Mesodermal cell (in vitro differentiated cells): ENCODE measurements at regions not wholly inside any gene's neighbourhood (a gene's known extent, or its start where the extent isn't known, plus 50 kb on each side); places are given as distances from the start of the nearest gene placed in this dataset.

ENCODE experiments used
- H3K27ac ChIP-seq: 2 replicates; pipeline ENCODE4 v1.7.0; 2013; ENCODE audit warnings: mild to moderate bottlenecking, low read depth, low read length, moderate library complexity; ENCODE audit not compliant: severe bottlenecking
- H3K36me3 ChIP-seq: 2 replicates; pipeline ENCODE4 v1.7.1; 2013; ENCODE audit warnings: mild to moderate bottlenecking, low read length, moderate library complexity; ENCODE audit not compliant: control insufficient read depth, insufficient read depth
- H3K4me1 ChIP-seq: one replicate; pipeline ENCODE4 v1.7.1; 2013; ENCODE audit warnings: mild to moderate bottlenecking, low read length; ENCODE audit not compliant: insufficient read depth, control insufficient read depth, poor library complexity, severe bottlenecking
- H3K4me3 ChIP-seq: 2 replicates; pipeline ENCODE4 v1.7.0; 2013; ENCODE audit warnings: low read length, control low read depth, mild to moderate bottlenecking; ENCODE audit not compliant: insufficient read depth, poor library complexity, severe bottlenecking; ENCODE audit errors: extremely low read depth
- H3K9me3 ChIP-seq: 2 replicates; pipeline ENCODE4 v1.7.1; 2013; ENCODE audit warnings: mild to moderate bottlenecking, low read length, moderate library complexity; ENCODE audit not compliant: control insufficient read depth
- WGBS, 2 experiments: methylation state at CpG; one replicate each; pipeline ENCODE4 v1.1.5; 2013; ENCODE audit warnings: missing lambda C conversion rate in 2 of 2; ENCODE audit not compliant: insufficient coverage in 2 of 2; 5-methylcytosine and 5-hydroxymethylcytosine counted together

DNA sequence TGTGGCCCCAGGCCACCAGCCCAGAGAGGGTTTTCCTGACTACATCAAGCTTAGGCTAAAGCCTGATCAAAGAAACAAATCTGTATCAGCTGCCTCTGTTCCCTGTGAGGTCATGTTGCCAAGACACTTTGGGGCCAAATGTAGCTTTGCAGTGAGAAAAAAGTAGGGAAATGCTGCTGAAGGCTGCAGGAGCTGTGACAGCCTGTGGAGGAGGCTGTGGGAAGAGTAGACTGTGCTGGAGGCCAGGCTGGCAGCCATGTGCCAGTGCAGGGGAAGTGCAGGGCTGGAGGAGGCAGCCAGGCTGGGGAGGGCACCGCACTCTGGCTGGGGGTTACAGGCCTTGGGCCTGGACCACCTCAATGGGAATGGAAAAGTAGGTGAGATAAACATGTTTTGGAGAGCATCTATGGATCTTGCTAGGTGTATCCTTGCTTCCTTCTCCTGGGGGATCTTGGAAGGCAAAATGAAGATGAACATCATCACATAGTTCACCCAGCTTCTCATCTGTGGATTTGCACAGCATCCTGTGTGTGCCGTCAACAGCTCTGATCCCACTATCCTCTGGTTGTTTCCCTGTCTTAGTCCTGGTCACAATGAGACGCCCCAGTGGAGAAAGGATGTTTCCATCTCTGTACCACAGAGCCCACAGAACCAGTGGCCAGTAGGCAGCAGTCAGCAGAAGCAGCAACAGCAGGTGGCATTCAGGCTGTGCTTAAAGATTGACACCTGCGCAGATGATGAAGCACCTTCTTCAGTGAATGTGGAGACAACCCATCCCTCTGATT lies 103.8 kb upstream of the COPS8 start:
- H3K9me3 ChIP-seq = peaks cover 12% of the 10 kb centered on the region
- H3K4me3 ChIP-seq = no peak overlapping the region
- no peaks in the 10 kb centered on the region for H3K4me1 ChIP-seq
- H3K36me3 ChIP-seq = no peaks in the 10 kb centered on the region
- no peak overlapping the region for H3K27ac ChIP-seq
- WGBS, 2 experiments = 93 to 94% methylated on average over 2 to 4 of the region's 4 CpGs

DNA sequence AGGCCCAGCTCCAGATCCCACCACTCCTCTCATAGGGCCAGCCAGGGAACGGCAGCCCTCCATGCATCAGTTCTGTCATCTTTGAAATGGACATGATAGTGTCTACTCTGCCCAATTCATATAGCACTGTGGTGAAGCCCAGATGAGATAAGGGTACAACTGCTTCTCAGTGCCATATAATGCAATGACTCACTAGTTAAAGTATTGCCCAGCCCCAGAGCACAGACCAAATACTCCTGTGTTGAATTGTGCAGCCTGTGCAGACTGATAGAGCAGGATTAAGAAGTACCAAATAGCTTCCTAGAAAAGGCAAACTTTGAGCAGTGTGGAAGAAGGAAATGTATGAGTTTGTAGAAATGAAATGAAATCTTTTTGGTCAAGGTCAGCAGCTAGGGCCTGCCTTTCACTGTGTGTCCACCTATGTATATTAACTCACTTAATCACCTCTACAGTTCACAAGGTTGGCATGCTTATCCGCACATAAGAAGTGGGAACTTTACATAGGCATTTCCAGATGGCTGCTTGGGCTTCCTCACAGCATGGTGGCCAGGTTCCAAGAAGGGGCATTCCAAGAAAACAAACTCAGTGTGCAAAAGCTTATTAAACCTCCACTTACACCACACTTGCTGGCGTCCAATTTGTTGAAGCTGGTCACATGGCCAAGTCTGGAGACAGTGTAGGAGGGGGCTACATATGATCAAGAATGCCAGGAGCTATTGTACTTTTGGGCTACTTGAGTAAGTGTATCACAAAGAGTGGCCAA lies 102.8 kb upstream of the COPS8 start:
- H3K4me1 ChIP-seq = no peaks in the 10 kb centered on the region
- H3K9me3 ChIP-seq = peaks cover 12% of the 10 kb centered on the region
- no peaks in the 10 kb centered on the region for H3K36me3 ChIP-seq
- WGBS, 2 experiments = 83 to 100% methylated on average over 1 of the region's 3 CpGs
- H3K4me3 ChIP-seq = no peak overlapping the region
- H3K27ac ChIP-seq = no peak overlapping the region

DNA sequence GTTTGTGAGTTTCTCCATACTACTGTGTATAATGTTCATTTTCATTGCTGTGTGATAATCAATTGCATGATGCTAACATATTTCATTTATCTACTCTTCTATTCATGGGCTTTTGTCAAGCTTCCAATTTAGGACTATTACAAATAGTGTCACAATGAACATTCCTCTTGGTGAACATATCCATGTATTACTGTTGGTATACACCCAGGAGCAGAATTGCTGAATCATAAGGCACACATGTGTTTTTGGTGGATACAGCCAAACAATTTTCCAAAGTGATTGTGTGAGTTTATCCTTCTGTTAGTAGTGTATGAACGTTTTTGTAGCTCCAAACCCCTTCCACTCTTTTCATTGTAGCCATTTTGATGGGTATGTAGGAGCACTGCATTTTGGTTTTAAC lies 101.6 kb upstream of the COPS8 start:
- 60% methylated on average over 1 of the region's 1 CpG; no CpG with 5 or more reads in 1 of the 2 experiments for WGBS, 2 experiments
- Histone ChIP-seq H3K4me1 (no peaks in the 10 kb centered on the region), H3K4me3 (no peak overlapping the region), H3K9me3 (peaks cover 12% of the 10 kb centered on the region), H3K36me3 (no peaks in the 10 kb centered on the region), H3K27ac (no peak overlapping the region)

DNA sequence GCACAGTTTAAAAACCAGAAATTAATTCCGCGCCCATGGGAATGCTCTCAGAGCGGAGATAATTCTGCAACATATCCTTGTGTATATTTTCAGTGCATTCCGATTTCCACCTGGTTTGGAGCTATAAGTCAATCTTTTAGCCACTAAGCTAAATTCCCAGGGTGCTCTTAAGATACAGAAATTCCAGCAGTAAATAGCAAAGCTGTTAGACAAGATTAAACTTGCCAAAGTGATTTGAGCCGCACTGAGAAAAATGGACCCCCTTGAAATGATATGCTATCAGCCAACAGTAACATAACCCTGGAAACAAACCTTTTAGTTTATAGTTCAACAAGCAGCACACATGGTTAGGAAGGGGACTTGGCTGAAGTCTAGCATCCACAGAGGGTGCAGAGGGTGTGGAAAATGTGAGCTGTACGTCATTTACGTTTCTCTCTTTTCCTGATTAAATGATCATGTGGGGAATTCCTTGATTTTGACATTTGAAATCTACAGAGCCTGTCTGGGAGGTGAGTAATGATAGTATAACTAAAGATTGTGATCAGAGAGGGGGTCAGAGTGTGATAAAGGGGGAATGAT lies 99.8 kb upstream of the COPS8 start:
- peaks cover 12% of the 10 kb centered on the region for H3K9me3 ChIP-seq
- H3K4me3 ChIP-seq = no peak overlapping the region
- 92 to 99% methylated on average over 6 of the region's 7 CpGs for WGBS, 2 experiments
- no peaks in the 10 kb centered on the region for H3K4me1 ChIP-seq
- H3K27ac ChIP-seq = no peak overlapping the region
- no peaks in the 10 kb centered on the region for H3K36me3 ChIP-seq

DNA sequence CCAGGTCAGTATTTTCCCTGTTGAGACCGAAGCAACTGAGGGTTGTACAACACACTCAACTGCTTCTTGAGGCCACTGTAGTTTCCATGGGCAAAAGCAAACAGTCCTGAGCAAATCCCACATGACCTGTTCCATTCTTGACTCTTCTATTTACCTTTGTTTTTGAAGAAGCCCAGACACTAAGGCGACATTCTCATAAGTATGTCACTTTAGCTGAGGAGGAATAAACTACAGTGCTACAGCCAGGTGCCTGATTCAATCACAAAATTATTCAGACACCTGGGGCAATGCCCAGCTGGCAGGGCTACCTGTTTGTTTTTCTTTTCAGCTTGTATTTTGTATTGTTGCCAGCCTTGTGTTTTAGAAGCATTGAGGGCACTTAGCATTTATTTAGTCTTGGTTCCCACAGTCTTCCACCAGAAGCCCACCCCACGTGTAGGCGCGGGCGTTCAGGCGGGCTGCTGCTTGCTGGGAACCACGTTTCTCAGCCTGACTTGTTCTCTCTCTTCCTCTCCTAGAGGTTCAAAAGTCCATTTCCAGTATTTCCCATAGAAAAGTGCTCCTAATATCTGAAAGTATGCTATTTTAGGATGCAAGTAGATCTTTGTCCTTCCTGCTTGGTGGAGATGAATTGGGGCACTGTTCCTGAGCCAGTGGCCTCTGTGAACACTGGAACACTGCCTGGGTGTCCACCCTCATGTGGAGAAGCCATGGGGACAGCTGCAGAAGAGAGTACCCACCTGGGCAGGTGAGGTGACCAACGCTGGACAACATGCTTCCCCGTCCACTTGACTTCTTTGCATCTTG lies 99.0 kb upstream of the COPS8 start:
- no peaks in the 10 kb centered on the region for H3K4me1 ChIP-seq
- no peak overlapping the region for H3K4me3 ChIP-seq
- peaks cover 12% of the 10 kb centered on the region for H3K9me3 ChIP-seq
- H3K27ac ChIP-seq = no peak overlapping the region
- no peaks in the 10 kb centered on the region for H3K36me3 ChIP-seq
- WGBS, 2 experiments = 90 to 98% methylated on average over 4 to 10 of the region's 10 CpGs

DNA sequence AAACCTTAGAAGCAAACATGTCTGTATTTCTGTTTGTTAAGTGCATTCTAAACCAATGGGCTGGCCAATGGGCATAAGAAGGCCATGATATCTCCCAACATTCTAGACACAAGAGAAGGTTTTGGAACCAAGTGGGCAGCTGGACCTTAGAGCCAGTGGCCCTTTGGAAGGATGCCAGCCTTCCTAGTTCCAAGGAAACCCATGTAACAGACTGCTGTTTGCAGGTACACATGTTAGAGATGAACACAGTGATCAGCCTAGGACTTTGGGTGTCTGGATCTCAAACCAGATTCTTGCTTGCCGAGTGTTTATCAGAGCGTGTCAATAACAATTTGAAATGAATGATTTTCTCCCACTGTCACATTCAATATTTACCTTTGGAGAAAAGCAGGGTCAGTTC lies 97.5 kb upstream of the COPS8 start:
- peaks cover 3% of the 10 kb centered on the region for H3K9me3 ChIP-seq
- no peak overlapping the region for H3K4me3 ChIP-seq
- H3K4me1 ChIP-seq = no peaks in the 10 kb centered on the region
- H3K27ac ChIP-seq = no peak overlapping the region
- 80% methylated on average over 1 of the region's 2 CpGs; no CpG with 5 or more reads in 1 of the 2 experiments for WGBS, 2 experiments
- no peaks in the 10 kb centered on the region for H3K36me3 ChIP-seq

DNA sequence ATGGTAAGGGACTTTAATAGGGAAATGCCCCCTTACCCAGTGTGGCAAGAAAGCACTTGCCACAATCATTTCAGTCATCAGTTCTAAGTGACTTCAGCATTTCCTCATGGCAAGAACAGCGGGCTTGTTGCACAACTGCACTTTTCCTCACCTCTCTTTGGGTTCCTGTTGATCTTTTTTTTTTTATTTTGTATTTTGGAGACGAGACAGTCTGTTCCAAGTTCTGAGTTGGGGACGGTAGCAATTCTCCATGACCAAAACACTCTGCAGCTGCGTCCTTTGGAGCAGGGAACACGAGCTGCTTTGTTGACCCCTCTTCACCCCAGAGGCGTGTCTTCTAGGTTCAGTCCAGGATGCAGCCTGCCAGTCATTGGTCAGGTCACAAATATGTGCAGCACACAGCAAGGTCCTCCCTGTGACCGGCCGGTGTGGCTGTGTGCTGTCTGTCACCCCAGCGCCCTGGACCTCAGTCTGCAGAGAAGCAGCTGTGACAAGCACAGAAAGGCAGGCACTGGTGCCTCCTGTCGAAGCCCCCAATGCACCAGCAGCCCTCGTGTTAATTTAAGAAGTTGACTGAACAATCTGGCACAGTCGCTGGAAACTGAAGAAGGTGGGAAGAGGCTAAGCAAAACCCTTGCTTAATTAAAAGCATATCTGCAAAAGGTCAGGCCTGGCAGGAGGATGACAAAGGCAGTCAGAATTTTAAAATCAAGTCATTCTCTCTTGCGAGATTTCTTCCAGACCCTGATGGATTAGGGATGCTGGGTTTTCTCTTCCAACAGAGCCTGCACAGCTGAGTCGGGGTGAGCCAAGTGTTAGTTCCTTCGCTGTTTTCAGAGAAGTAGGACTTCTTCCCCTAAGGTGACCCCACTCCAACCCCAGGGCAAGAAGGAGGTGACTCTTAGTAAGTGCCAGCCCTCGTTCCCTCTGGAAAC lies 96.7 kb upstream of the COPS8 start:
- Histone ChIP-seq H3K36me3 (no peaks in the 10 kb centered on the region), H3K4me1 (no peaks in the 10 kb centered on the region), H3K4me3 (no peak overlapping the region), H3K27ac (no peak overlapping the region), H3K9me3 (no peaks in the 10 kb centered on the region)
- WGBS, 2 experiments = 85 to 91% methylated on average over 12 to 14 of the region's 16 CpGs

DNA sequence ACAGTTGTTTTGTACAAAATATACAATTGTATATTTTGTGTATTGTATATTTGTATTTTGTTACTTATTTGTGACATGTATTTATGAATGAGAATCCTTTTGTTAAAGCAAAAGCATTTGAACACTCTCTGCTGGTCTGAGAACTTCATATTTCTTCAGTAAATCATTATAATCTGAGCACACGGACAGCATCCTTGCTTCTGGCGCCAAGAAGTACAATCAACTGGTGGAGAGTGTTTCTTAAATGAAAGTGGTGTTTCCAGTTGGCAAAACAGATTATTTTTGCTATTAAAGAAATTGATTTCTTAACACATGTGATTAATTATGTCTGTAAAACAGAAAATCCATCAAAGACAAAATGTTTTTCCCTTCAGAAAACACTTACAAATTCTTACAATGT lies 95.1 kb upstream of the COPS8 start:
- Histone ChIP-seq H3K4me3 (no peak overlapping the region), H3K4me1 (no peaks in the 10 kb centered on the region), H3K36me3 (no peaks in the 10 kb centered on the region), H3K9me3 (no peaks in the 10 kb centered on the region), H3K27ac (no peak overlapping the region)
- no CpG with 5 or more reads among the region's 2 CpGs for WGBS, 2 experiments

DNA sequence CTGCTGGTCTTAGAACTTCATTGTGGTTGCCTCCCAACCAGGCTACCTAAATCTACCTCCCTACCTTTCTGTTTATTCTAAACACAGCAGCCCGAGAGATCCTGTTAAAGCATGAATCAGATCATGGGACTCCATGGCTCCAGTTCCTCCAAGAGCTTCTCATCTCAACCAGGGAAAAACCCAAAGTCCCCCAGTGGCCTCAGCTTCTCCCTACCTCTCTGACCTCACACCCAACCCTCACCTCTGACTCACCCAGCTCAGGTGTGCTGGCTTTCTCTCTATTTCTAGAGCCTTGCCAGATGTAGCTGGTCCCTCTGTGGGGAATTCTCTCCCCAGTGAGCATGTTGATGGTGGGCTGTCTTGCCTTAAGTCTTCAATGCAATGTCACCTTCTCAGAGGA lies 93.8 kb upstream of the COPS8 start:
- H3K9me3 ChIP-seq = no peaks in the 10 kb centered on the region
- H3K27ac ChIP-seq = no peak overlapping the region
- 100% methylated on average over 1 of the region's 1 CpG for WGBS, 2 experiments
- no peaks in the 10 kb centered on the region for H3K36me3 ChIP-seq
- H3K4me1 ChIP-seq = peaks cover under 1% of the 10 kb centered on the region
- no peak overlapping the region for H3K4me3 ChIP-seq
